ENCODE measurements at regions not wholly inside any gene's neighbourhood (a gene's known extent, or its start where the extent isn't known, plus 50 kb on each side); places are given as distances from the start of the nearest gene placed in this dataset.

DNA sequence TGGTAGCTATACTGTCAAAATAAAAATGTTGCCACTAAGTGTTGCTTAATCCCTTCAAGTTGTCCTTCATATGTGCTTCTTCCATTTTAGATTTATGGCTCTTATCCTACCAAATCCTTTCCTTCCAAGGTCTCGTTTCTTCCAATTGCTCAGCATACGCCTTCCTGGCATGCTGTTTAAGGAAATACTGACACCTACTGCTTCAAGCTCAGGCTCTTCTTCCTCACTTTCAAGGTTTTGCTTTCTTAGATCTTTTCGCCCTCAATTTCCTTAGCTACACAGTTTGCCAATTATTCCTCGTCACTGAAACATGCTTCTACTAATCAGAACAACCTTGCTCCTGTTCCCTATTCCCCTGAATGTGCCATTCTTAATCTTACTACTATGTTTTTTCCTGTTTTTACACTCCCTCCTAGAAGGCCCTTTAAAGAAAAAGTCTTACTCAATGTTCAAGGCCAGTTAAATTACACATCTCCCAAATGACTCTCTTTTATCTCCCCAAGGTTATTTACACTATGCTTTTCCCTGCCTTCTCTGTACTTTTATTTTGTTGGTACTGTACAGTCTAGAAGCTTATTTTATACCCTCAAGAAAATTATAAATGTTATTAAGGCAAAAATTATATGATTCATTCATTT, 343.1 kb downstream of the MZT1 start:
- Histone ChIP-seq H3K9ac (ENCODE audit: insufficient read depth, low read length) (no peak overlapping the region), H3K36me3 (ENCODE audit: control insufficient read depth, insufficient read depth, low read length) (no peaks in the 10 kb centered on the region), H3K9me3 (ENCODE audit: control insufficient read depth, insufficient read depth, low read depth, low read length) (no peaks in the 10 kb centered on the region), H4K20me1 (ENCODE audit: control insufficient read depth, extremely low read depth, insufficient read depth, low read length) (no peaks in the 10 kb centered on the region), H3K27ac (ENCODE audit: insufficient read depth, low read length) (no peak overlapping the region), H3K4me3 (replicated peaks in 1 of 4; ENCODE audit: control extremely low read depth in 1 of 4, insufficient read depth in 1 of 4, low read depth in 3 of 4, low read length in 4 of 4) (no peak overlapping the region), H2AFZ (ENCODE audit: low read length) (no peak overlapping the region), H3K4me2 (ENCODE audit: extremely low read depth, insufficient read depth, low read length) (no peak overlapping the region), H3K4me1 (ENCODE audit: control insufficient read depth, extremely low read depth, insufficient read depth, low read length) (peaks cover 2% of the 10 kb centered on the region), H3K27me3 (ENCODE audit: control insufficient read depth, insufficient read depth, low read length) (no peaks in the 10 kb centered on the region), H3K79me2 (ENCODE audit: control insufficient read depth, insufficient read depth, low read length) (no peaks in the 10 kb centered on the region)
- DNase-seq (ENCODE audit: low read depth in 2 of 2) = peak in 1 of 2 donors; percentile 6
- TF ChIP-seq EZH2 (IDR thresholded peaks at IDR 0.05; ENCODE audit: low read length, missing control alignments) = no peak
- TF ChIP-seq, protein P1, sequence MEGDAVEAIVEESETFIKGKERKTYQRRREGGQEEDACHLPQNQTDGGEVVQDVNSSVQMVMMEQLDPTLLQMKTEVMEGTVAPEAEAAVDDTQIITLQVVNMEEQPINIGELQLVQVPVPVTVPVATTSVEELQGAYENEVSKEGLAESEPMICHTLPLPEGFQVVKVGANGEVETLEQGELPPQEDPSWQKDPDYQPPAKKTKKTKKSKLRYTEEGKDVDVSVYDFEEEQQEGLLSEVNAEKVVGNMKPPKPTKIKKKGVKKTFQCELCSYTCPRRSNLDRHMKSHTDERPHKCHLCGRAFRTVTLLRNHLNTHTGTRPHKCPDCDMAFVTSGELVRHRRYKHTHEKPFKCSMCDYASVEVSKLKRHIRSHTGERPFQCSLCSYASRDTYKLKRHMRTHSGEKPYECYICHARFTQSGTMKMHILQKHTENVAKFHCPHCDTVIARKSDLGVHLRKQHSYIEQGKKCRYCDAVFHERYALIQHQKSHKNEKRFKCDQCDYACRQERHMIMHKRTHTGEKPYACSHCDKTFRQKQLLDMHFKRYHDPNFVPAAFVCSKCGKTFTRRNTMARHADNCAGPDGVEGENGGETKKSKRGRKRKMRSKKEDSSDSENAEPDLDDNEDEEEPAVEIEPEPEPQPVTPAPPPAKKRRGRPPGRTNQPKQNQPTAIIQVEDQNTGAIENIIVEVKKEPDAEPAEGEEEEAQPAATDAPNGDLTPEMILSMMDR (conservative IDR thresholded peaks at IDR 0.05 in 1 of 2, IDR thresholded peaks at IDR 0.05 in 1 of 2; ENCODE audit: low read depth in 1 of 2, low read length in 2 of 2) = no peak

DNA sequence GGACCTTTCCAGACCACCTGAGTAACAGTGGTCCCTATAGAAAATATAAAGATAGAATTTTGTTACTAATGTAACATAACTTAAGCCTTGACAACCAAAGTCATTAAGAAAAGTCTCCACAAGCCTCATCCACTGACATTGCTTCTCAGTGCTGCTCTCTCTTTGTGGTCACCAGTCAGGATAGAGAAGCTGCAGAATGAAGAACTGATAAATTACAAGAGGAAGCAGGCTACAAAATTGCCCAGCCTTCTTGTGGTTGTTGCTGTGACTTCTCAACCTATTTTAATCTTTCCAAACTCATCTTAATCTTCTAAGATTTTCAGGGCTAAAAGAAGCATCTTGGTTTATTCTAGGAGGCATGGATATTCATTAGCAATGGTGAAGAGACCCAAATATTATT, 343.8 kb downstream of the MZT1 start:
- Histone ChIP-seq H3K9me3 (ENCODE audit: control insufficient read depth, insufficient read depth, low read depth, low read length) (no peaks in the 10 kb centered on the region), H4K20me1 (ENCODE audit: control insufficient read depth, extremely low read depth, insufficient read depth, low read length) (no peaks in the 10 kb centered on the region), H3K4me1 (ENCODE audit: control insufficient read depth, extremely low read depth, insufficient read depth, low read length) (peaks cover 2% of the 10 kb centered on the region), H3K9ac (ENCODE audit: insufficient read depth, low read length) (no peak overlapping the region), H3K79me2 (ENCODE audit: control insufficient read depth, insufficient read depth, low read length) (no peaks in the 10 kb centered on the region), H3K4me3 (replicated peaks in 1 of 4; ENCODE audit: control extremely low read depth in 1 of 4, insufficient read depth in 1 of 4, low read depth in 3 of 4, low read length in 4 of 4) (no peak overlapping the region), H2AFZ (ENCODE audit: low read length) (no peak overlapping the region), H3K27me3 (ENCODE audit: control insufficient read depth, insufficient read depth, low read length) (no peaks in the 10 kb centered on the region), H3K27ac (ENCODE audit: insufficient read depth, low read length) (no peak overlapping the region), H3K4me2 (ENCODE audit: extremely low read depth, insufficient read depth, low read length) (no peak overlapping the region), H3K36me3 (ENCODE audit: control insufficient read depth, insufficient read depth, low read length) (no peaks in the 10 kb centered on the region)
- TF ChIP-seq, protein P1 (conservative IDR thresholded peaks at IDR 0.05 in 1 of 2, IDR thresholded peaks at IDR 0.05 in 1 of 2; ENCODE audit: low read depth in 1 of 2, low read length in 2 of 2) = no peak
- TF ChIP-seq EZH2 (IDR thresholded peaks at IDR 0.05; ENCODE audit: low read length, missing control alignments) = no peak
- no peak for DNase-seq (ENCODE audit: low read depth in 2 of 2)

DNA sequence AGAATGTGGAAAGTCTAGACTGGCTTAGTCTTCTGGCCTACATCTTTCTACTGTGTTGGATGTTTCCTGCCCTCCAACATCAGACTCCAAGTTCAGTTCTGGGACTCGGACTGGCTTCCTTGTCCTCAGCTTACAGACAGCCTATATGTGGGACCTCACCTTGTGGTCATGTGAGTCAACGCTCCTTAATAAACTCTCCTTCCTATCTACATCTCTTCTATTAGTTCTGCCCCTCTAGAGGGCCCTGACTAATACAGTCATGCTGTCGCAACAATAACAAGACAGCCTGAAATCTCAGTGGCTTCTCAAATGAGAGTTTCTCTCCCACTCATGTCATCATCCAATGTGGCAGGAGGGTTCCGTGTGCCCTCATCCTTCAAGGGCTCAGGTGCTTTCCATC, 347.8 kb downstream of the MZT1 start:
- no peaks in the 10 kb centered on the region for H3K9me3 ChIP-seq (ENCODE audit: control insufficient read depth, insufficient read depth, low read depth, low read length)
- H3K4me3 ChIP-seq (replicated peaks in 1 of 4; ENCODE audit: control extremely low read depth in 1 of 4, insufficient read depth in 1 of 4, low read depth in 3 of 4, low read length in 4 of 4) = no peak overlapping the region
- H3K9ac ChIP-seq (ENCODE audit: insufficient read depth, low read length) = no peak overlapping the region
- no peak overlapping the region for H3K4me2 ChIP-seq (ENCODE audit: extremely low read depth, insufficient read depth, low read length)
- no peaks in the 10 kb centered on the region for H3K27me3 ChIP-seq (ENCODE audit: control insufficient read depth, insufficient read depth, low read length)
- H3K79me2 ChIP-seq (ENCODE audit: control insufficient read depth, insufficient read depth, low read length) = no peaks in the 10 kb centered on the region
- H2AFZ ChIP-seq (ENCODE audit: low read length) = no peak overlapping the region
- no peaks in the 10 kb centered on the region for H3K36me3 ChIP-seq (ENCODE audit: control insufficient read depth, insufficient read depth, low read length)
- H3K27ac ChIP-seq (ENCODE audit: insufficient read depth, low read length) = no peak overlapping the region
- H3K4me1 ChIP-seq (ENCODE audit: control insufficient read depth, extremely low read depth, insufficient read depth, low read length) = no peaks in the 10 kb centered on the region
- DNase-seq (ENCODE audit: low read depth in 2 of 2) = peak; percentile 0 to 46
- H4K20me1 ChIP-seq (ENCODE audit: control insufficient read depth, extremely low read depth, insufficient read depth, low read length) = no peaks in the 10 kb centered on the region
- TF ChIP-seq, protein P1 (conservative IDR thresholded peaks at IDR 0.05 in 1 of 2, IDR thresholded peaks at IDR 0.05 in 1 of 2; ENCODE audit: low read depth in 1 of 2, low read length in 2 of 2) = no peak
- no peak for TF ChIP-seq EZH2 (IDR thresholded peaks at IDR 0.05; ENCODE audit: low read length, missing control alignments)

All from fibroblast of lung (primary cell).